DMS114 treated with DMSO at 0.1 percent for 48 hours (cell line): ENCODE measurements at regions not wholly inside any gene's neighbourhood (a gene's known extent, or its start where the extent isn't known, plus 50 kb on each side); places are given as distances from the start of the nearest gene placed in this dataset.

Experiments used
- DNase-seq: peaks from one replicate; lab custom pipeline; 2025; ENCODE audit not compliant: unreplicated experiment; lab: John Stamatoyannopoulos, UW

DNA sequence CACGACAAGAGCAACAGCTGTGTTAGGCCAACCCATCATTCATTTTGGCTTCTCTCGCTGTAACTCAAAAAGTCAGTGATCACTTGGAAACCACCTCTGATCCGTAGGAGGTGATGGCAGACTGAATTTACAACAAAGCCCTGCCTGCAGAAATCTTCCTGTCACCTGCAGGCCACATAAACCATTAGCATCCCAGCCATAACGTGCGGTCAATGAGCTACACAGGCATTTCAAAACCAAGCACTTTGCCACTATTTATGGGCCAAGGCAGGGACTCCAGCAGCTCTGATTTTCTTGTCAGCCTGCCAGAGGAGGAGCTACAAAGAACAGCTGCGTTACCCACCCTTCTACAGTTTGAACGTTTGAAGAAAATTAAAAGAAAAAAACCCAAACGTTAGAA is 228.1 kb upstream of the PPARGC1A start:
- DNase-seq: no peak

DNA sequence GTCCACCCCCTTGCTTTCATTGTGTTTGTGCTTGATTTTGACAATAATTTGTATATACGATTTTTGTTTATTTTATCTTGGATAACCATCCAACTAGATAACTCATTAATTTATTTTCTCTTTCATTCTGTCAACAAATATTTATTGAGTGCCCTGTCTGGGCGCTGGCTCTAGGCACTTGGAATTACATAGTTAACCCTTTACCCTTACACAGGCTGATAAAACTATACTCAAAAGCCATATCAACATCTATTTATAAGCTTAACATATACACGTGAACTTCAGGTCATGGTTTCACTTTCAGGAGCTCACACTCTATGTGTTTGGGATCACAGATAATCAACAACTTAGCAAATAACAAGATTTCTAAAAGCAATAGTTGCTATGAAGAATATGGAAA is 226.3 kb upstream of the PPARGC1A start:
- no peak for DNase-seq

DNA sequence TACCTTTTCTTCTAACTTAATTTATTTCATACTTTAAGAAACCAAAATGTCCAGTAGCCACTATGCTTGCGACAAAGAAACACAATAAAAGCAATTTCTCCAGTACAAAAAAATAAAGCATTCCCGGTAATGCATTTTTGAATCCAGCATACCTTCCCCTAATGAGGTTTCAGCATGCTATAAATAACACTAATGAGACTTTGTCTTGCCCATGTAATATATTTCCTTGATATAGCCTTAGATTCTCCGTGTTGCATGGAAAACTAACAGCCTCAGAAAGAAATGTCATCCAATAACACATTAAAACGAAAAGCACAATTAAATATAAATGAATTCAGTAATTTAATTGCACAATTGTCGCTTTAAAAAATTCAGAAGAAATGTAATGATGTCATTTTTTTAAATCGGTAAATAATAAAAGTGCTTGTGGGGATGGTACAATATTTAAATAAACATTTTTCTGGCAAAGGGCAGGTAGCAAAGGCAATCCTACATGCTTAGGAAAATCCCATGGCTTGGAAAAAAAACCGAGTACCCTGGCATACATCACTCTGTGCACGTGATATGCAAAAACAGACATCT is 225.2 kb upstream of the PPARGC1A start:
- DNase-seq: no peak

DNA sequence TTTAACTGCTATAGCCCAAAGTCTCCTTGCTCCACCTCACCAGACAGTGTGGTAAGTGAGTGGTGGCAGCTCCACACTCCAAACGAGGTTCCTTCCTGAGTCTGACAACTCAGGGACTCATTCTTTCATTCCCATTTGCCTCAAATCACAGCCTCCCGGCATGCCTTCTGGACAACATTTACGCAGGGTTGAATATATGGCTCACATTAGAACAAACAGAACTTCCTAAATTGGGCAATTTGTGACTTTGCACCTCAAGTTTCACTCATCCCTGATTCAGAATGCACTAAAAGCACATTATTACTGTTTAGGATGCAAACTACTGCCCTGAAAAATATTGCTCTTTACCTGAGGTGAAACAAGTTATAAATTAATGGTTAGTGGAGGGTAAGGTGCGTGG is 224.6 kb upstream of the PPARGC1A start:
- no peak for DNase-seq

DNA sequence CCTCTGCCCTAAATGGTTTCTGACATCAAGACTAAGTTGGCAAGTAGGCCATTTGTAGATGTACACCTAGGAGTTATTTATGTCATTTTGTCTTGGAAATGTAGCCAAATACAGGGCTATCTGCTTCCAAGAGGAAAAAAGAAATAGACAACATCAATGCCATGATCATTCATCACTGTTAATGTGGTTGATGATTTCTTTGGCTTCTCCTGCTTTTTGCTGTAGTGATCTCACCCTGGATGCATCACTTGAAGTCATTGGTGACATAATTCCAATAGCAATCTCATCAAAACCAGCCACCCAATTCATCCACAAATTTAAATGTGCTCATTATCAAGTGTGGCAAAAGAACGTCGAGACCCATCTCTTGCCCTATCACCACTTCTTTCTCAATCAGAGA is 222.6 kb upstream of the PPARGC1A start:
- DNase-seq: no peak

DNA sequence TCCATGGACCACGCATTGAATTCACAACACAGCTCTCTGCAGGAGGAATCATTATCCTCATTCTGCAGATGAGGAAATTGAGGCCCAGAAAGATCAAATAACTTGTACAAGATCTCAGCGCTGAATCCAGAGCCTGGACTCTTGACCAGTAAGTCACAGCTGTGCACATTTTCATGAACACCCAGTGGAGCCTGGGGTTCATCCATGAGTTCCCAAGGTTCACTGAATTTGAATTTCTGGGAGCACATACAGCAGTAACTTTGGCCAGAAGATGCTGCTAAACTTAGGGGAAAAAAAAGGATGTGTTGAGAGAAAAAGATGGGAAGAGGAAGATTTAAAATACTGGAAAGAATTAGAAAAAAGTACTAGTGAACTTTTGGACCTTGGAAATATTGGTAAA is 218.7 kb upstream of the PPARGC1A start:
- no peak for DNase-seq

DNA sequence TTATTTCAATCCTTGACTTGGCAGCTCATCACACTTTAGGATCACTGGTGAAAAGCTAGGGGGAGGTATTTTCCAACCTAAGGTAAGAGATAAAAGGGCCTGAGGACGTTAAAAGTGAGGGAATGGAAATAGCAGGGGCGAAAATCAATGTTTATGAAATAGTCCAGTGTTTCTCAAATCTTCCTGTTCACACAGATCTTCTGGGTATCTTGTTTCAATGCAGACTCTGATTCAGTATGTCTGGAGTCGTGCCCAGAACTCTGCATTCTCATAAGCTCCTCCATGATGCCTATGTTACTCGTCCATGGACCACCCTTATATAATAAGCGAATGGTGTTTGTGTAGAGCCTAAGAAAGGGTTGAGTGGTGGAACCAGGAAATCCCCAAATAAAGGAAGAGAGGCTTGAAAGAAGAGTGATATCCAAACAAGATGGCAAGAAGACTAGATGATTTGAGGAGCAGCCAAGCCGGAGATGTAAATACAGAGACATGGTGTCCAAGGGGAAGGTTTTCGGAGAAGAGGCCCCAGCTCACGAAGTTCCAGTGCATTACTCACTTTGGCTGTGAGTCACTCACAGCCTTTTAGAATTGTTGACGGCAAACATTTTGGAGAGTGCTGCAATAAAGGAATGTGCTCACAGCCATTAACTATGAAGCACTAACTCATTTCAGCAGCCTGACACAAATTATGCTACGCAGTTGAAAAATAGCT is 215.6 kb upstream of the PPARGC1A start:
- DNase-seq: no peak

DNA sequence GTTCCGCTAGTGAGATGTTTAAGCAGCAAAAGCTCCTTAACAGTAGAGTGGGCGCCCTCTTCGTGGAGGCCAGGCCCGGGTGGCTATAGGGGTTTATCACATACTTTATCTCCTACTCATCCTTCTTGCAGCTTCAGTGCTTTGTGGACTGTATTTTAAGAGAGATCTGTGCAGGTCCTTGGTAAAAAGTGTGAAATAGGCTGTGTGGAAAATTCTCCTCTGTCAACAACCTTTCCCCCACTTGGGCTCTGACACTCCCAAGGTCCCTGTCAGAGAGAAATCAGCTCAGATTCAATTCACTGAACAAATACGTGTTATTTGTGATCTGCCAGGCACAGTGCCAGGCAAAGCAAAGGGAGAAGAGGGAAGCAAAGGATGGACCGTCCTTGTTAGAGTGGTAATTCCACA is 214.3 kb upstream of the PPARGC1A start:
- no peak for DNase-seq

DNA sequence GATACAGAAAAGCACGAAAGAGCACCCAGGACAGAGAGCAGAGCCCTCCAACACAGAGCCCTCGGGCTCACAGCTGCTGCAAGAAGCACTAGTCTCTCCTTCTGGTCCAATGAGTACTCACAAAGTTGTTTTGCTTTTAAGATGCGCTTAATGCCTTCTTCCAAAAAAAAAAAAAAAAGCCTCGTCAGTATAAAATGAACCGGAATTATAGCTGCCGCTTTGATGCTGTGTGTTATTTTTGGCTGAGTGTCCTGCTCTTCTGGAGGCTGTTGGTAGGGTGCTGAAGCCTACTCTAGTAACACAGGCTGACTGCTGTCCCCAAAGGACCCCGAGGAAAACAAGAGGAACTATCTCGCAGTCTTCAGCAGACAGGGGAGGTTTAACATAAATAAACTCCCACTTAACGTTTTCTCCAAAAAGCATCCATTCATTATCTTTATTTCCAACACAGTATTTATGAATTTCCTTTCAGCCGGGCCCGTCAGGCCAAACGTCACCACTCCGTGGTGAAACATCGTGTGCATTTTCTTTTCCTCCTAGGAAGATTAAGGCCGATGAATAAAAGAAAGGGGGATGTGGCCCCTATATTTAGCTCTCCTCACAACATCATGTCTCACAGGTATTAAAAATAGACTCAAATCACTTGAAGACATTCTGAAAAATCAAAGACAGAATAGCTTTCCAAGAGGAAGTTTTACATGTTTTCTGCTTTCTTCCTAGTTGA is 213.7 kb upstream of the PPARGC1A start:
- no peak for DNase-seq

DNA sequence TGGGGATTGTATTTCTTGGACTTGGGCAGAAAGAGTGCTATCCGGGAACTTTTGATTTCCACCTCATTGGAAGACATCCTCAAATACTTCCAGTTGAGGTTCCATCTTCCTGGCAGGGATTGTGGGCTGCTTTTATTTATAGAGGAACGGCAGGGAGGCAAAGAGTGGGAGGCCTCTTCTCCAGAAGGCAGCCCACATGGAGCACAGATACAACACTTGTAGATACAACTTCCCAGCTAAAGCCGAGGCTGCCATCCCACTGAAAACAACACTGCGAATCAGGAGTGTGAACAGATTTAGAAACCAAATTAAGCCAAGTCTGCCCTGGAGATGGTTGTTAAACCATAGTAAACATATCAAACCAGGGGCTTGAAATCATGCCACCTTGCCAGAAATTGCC is 212.8 kb upstream of the PPARGC1A start:
- DNase-seq: no peak

DNA sequence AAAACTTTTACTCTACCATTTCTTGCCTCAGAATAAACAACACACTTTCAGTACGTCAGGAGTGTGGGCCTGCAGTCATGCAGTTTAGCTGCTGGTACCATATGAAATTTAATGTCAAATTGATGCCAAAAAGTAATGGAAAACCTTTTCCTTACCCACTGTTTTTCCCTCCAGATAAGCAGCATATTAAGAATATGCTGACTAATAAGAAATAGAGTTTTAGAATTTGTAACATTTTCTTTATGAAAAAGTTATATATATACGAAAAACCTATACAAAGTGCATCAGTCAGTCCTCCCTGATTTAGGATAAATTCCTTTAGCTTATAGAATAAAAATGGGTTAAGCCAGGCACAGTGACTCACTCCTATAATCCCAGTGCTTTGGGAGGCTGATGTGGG is 206.8 kb upstream of the PPARGC1A start:
- DNase-seq: no peak

DNA sequence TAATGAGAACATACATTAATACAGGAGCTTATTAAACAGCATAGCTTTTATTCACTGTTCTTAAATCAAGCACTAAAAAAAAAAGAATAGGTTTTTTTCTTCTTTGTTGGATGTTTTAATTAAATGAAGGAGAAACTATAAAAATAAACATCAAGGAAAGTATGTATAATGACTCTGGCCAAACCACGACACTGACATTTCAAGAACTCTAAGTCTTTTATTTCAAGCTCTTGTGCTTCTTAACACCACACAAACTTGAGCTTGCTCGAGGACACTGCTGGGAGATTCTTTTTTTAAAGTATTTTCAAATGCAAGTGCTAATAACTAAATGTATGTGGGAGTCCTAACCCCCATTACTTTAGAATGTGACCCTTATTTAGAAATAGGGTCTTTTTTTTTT is 204.9 kb upstream of the PPARGC1A start:
- DNase-seq: no peak

DNA sequence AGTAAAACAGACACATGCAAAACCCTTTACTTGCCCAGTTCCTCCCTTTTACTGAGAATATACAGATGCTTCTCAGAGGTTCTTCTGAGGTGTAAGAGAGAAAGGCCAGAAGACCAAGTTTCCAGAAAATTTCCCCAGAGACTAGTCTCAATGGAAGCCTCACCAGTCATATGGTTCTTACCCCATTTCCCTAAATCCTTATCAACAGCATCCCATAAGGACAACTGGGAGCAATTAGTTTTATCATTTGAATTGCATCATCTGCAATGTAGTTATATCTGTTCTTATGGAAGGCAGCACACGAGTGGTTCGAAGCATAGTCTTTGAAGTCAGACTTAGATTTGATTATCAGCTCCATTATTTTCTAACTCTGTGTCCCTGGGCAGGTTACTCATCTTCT is 203.6 kb upstream of the PPARGC1A start:
- no peak for DNase-seq

DNA sequence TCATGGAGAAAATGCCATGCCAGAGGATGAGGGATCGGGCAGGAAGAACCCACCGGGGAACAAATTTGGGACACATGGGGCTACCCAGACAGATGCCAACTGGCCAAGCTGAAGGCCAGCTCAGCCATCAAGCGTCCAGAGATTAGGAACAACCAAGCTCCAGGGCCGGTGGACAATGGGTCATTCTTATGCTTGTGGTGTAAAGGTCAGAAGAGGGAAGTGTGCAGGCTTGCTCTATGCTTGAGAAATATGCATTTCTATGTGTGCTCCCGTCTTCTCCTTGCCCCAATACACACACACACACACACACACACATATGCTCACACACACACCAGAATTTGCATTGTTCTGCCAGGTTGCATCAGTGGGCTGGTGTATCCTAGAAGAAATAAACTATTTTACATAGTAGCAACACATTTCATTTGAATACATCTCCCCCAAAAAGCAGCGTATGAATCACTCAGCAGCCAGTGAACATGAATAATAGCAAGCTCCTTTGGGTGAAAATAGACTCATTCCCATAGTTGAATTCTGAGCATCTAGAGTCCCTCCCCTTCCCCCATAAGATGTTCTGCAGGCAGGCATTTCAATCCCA is 201.9 kb upstream of the PPARGC1A start:
- DNase-seq: no peak

DNA sequence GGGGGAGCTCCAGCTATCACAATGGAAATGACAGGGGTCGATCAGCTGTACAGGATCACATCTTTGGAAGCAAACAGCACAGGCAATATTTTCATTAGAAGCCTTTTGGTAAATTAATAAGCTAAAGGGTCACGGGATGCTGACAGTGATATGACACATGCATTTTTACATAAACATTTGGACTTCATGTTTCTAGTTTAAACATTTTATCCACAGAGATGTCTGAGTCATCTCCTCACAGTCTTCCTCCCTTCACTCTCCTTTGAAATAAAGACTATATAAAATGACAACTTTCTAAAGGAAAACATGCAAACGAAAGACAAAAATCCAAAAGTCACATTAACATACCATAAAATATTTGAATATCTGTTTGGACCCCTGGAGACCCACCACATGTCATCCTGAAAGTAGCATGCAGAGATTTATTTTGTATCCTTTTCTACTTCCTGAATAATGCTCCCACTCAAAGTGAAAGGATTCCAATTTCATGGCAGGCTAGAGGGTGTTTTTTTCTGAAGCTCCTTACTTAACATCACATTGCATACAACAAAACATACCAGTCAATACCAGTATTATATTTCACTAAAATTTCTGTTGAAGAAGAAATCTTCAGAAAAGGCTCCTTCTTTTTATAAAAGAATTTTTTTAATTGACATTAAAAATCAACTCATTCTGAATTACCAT is 200.1 kb upstream of the PPARGC1A start:
- no peak for DNase-seq

DNA sequence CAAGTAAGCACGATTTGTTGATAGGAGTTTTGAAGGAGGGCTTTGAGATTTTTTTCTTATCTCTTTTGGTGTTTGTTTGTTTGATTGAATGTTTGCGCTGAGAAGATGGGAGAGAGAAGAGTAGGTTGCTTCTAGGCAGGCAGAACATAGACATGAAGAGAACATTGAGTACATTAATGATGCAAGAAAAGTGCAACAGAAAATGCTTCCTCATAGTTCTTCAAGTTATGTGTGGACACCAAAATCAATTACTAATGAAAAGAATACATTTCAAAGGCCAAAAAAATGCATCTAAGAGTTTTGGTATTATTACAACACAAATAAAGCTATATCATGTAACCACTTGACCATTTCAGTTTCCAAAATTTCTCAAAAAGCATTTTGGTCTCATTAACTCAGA is 191.0 kb upstream of the PPARGC1A start:
- DNase-seq: no peak

DNA sequence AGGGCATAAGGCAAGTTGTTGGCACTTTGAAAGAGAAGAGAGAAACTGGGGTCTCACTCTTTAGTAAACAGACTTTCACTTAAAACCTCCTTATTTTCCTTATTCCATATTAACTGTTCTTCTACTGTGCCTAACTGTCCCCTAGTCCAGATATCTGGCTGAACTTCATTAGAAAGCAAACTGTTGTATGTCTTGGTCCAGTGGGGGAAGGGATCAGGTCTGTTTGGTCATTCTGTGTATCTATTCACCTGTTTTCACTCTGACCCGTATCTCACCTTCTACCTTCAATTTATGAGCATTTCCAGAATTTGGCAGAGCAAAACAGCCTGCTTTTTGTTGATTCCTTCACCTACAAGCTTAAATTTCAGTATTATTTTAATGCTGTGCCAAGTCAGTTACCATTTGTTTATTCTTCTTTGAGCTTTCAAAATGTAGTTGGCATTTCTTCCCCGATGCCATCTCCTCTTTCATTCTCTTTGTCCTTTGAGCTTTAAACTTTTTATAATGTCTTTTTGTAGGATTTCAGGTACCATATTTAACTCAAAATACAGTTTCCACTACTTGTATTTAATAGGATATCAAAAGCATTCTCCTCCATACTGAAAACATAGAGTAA is 188.6 kb upstream of the PPARGC1A start:
- DNase-seq: no peak

DNA sequence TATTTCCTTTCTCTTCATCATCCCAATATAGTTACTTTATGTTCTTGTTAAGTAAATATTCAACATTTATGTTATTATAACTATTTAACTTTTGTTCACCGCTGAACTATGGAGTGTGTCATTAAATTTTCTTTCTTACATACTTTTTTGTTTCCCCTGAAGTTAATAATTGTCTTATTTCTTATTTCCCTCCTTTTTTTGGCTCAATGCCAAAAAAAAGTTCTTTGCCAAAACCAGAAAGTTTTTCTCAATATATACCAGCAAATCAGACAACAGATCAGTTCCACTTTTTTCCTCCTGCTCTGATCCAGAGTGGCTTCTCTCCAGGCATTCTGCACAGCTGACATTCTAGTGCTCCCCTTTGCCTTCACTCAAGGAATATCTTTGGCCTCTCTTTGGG is 187.0 kb upstream of the PPARGC1A start:
- no peak for DNase-seq

DNA sequence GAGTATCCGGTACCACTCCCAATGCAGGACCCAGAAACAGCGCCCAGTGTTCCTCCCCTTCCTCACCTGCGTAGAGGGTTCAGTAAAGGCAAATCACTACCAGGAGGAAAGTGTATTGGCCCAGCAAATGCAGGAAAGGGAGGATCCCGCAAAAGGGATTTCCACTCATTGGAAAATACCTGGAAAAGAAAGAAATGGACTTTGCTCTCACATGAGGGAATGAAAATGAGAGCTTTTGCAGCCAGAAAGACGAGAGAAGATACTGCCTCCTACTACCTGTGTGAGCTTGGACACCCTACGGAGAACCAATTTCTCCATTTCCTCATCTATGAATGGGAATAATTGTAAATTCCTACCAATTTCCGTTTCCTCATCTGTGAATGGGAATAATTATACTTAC is 184.1 kb upstream of the PPARGC1A start:
- DNase-seq: no peak

DNA sequence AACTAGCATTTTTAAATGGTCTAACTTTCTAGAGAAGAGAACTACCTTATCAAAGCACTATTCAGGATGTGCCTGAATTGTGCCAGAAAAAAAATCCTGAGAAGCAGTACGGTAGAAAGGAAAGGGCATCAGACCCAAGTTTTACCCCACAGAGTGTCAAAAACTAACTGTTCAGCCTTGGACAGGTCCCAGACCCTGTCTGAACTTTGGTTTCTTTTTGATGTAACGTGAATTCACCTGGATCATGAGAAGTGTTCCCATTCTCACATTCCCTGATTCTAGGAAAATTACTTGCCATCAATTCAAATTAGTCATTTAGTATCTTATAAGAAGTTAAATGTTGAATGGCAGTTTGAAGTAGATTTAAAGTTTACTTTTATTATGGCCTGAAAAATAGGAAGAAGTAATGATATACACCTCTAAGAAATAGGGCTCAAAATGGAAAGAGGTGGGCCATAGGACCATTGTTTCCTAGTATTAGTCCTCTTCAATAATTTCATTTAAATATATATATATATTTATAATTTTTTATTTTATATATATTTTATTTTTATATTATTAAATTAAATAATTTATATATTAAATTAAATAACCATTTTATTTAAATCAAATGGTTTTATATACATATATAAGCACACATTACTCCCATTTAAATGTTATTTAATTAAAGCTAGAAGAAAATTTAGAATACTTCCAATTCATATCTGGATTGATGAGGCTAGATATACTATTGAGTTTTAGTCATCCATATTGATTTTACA is 181.9 kb upstream of the PPARGC1A start:
- no peak for DNase-seq
